ENCODE measurements at regions not wholly inside any gene's neighbourhood (a gene's known extent, or its start where the extent isn't known, plus 50 kb on each side); places are given as distances from the start of the nearest gene placed in this dataset.

DNA sequence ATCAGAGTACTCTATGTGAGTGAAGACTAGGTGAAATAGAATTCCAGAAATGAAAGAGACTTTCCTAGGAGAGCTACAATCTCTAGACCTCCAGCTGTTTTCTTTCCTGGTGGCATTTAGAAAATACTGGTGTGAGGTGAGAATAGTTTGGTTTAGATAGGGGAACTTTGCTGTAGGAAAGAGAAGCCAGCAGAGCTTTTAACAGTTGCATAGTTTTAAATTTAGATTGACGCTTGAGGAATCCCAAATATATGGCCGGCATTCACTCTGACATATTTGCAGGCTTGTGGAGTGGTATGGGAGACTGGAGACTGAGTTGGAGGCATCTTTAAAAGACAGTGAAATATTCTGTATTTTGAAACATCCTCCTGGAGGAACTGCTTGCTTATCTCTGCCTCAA lies 94.3 kb upstream of the ETV1 start:
- dilution Hi-C loops (cut with MboI; ENCODE audit: extremely low pct_ligation_motif_present, low sequenced_read_pairs) (no loop called here), intact Hi-C loops (cut with micrococcal nuclease) (no loop called here)
- no peak for TF ChIP-seq EZH2 (IDR thresholded peaks at IDR 0.05; ENCODE audit: borderline replicate concordance, low read depth, low read length, severe bottlenecking)
- TF ChIP-seq FOS (IDR thresholded peaks at IDR 0.05; ENCODE audit: borderline replicate concordance, insufficient read depth, low read length): no peak
- TF ChIP-seq, protein P1, sequence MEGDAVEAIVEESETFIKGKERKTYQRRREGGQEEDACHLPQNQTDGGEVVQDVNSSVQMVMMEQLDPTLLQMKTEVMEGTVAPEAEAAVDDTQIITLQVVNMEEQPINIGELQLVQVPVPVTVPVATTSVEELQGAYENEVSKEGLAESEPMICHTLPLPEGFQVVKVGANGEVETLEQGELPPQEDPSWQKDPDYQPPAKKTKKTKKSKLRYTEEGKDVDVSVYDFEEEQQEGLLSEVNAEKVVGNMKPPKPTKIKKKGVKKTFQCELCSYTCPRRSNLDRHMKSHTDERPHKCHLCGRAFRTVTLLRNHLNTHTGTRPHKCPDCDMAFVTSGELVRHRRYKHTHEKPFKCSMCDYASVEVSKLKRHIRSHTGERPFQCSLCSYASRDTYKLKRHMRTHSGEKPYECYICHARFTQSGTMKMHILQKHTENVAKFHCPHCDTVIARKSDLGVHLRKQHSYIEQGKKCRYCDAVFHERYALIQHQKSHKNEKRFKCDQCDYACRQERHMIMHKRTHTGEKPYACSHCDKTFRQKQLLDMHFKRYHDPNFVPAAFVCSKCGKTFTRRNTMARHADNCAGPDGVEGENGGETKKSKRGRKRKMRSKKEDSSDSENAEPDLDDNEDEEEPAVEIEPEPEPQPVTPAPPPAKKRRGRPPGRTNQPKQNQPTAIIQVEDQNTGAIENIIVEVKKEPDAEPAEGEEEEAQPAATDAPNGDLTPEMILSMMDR (IDR thresholded peaks at IDR 0.05; ENCODE audit: extremely low read depth in 1 of 2, insufficient read depth in 1 of 2, low read depth in 1 of 2, low read length in 2 of 2): no peak
- TF ChIP-seq POLR2A (IDR thresholded peaks at IDR 0.05; ENCODE audit: low read depth, low read length): no peak
- Histone ChIP-seq H3K9me3 (replicated peaks; ENCODE audit: control insufficient read depth, insufficient read depth, low read length) (no peaks in the 10 kb centered on the region), H3K79me2 (ENCODE audit: control insufficient read depth, insufficient read depth, low read length) (no peaks in the 10 kb centered on the region), H3K9me1 (replicated peaks; ENCODE audit: control insufficient read depth, extremely low read depth, insufficient read depth, low read length) (no peaks in the 10 kb centered on the region), H3K9ac (replicated peaks; ENCODE audit: extremely low read depth, insufficient read depth, low read length) (no peak overlapping the region), H3K27ac (ENCODE audit: insufficient read depth, low read depth, low read length) (no peak overlapping the region), H3K4me3 (replicated peaks in 1 of 3; ENCODE audit: insufficient read depth in 1 of 3, low read depth in 1 of 3, low read length in 3 of 3) (no peak overlapping the region), H3K27me3 (ENCODE audit: control insufficient read depth in 2 of 2, insufficient read depth in 2 of 2, low read length in 2 of 2) (no peaks in the 10 kb centered on the region), H3K4me2 (ENCODE audit: insufficient read depth, low read length) (no peak overlapping the region), H4K20me1 (replicated peaks; ENCODE audit: control insufficient read depth, extremely low read depth, insufficient read depth, low read length) (no peaks in the 10 kb centered on the region), H2AFZ (ENCODE audit: low read depth, low read length) (no peak overlapping the region), H3K4me1 (ENCODE audit: control insufficient read depth, extremely low read depth, insufficient read depth, low read length) (no peaks in the 10 kb centered on the region), H3K36me3 (ENCODE audit: control insufficient read depth in 2 of 2, extremely low read depth in 1 of 2, insufficient read depth in 2 of 2, low read length in 2 of 2) (no peaks in the 10 kb centered on the region)
- CTCF ChIA-PET: no interaction called here
- POLR2A ChIA-PET: no interaction called here
- FAIRE-seq (no peak), DNase-seq (ENCODE audit: low read depth, low spot score) (no peak)
- BruUV-seq (replicated peaks): no TSS peak

DNA sequence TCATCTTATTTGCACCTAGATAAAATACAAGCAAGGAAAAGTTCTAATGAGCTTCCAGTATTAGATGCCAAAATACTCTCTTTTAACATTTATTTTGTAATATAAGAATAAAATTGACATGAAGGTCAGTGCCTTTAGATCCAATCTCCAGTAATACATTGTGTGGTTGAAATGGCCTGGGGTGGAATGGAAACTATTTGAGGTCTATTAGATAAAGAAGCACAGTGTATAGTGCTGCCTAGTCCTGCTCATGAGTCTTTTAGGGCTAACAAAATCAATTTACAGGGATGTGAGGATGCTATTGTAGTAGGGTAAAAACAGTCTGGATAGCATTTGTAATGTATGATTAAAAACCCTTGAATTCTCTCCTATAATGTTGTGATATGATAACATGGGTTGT lies 84.5 kb upstream of the ETV1 start:
- Histone ChIP-seq H3K9ac (replicated peaks; ENCODE audit: extremely low read depth, insufficient read depth, low read length) (no peak overlapping the region), H2AFZ (ENCODE audit: low read depth, low read length) (no peak overlapping the region), H3K36me3 (ENCODE audit: control insufficient read depth in 2 of 2, extremely low read depth in 1 of 2, insufficient read depth in 2 of 2, low read length in 2 of 2) (no peaks in the 10 kb centered on the region), H3K4me2 (ENCODE audit: insufficient read depth, low read length) (no peak overlapping the region), H3K4me1 (ENCODE audit: control insufficient read depth, extremely low read depth, insufficient read depth, low read length) (no peaks in the 10 kb centered on the region), H3K9me3 (replicated peaks; ENCODE audit: control insufficient read depth, insufficient read depth, low read length) (no peaks in the 10 kb centered on the region), H4K20me1 (replicated peaks; ENCODE audit: control insufficient read depth, extremely low read depth, insufficient read depth, low read length) (no peaks in the 10 kb centered on the region), H3K27me3 (ENCODE audit: control insufficient read depth in 2 of 2, insufficient read depth in 2 of 2, low read length in 2 of 2) (no peaks in the 10 kb centered on the region), H3K27ac (ENCODE audit: insufficient read depth, low read depth, low read length) (no peak overlapping the region), H3K9me1 (replicated peaks; ENCODE audit: control insufficient read depth, extremely low read depth, insufficient read depth, low read length) (no peaks in the 10 kb centered on the region), H3K4me3 (replicated peaks in 1 of 3; ENCODE audit: insufficient read depth in 1 of 3, low read depth in 1 of 3, low read length in 3 of 3) (no peak overlapping the region), H3K79me2 (ENCODE audit: control insufficient read depth, insufficient read depth, low read length) (no peaks in the 10 kb centered on the region)
- TF ChIP-seq, protein P1 (IDR thresholded peaks at IDR 0.05; ENCODE audit: extremely low read depth in 1 of 2, insufficient read depth in 1 of 2, low read depth in 1 of 2, low read length in 2 of 2): no peak
- TF ChIP-seq POLR2A (IDR thresholded peaks at IDR 0.05; ENCODE audit: low read depth, low read length) (no peak), EZH2 (IDR thresholded peaks at IDR 0.05; ENCODE audit: borderline replicate concordance, low read depth, low read length, severe bottlenecking) (no peak), FOS (IDR thresholded peaks at IDR 0.05; ENCODE audit: borderline replicate concordance, insufficient read depth, low read length) (no peak), POLR2AphosphoS5 (IDR thresholded peaks at IDR 0.05; ENCODE audit: insufficient read depth, low read depth, low read length) (no peak), MYC (IDR thresholded peaks at IDR 0.05; ENCODE audit: low read depth, low read length) (no peak)
- no TSS peak for BruUV-seq (replicated peaks)
- intact Hi-C loops (cut with micrococcal nuclease) (no loop called here), dilution Hi-C loops (cut with MboI; ENCODE audit: extremely low pct_ligation_motif_present, low sequenced_read_pairs) (no loop called here)
- no peak for FAIRE-seq
- ChIA-PET POLR2A (no interaction called here), CTCF (no interaction called here)
- no peak for DNase-seq (ENCODE audit: low read depth, low spot score)

Measured in endothelial cell of umbilical vein (primary cell).